RWPE1 (cell line): ENCODE measurements at regions not wholly inside any gene's neighbourhood (a gene's known extent, or its start where the extent isn't known, plus 50 kb on each side); places are given as distances from the start of the nearest gene placed in this dataset.

Experiments used
- CTCF ChIA-PET: fragments of 350-600 bp; sonication (Branson Sonifier 250); formaldehyde crosslinking; extraction: SDS; loops from one replicate; lab custom pipeline; 2021; lab: Yijun Ruan, JAX
- POLR2A ChIA-PET: fragments of 400-600 bp; formaldehyde crosslinking; extraction: SDS; loops from one replicate; lab custom pipeline; 2020; ENCODE audit warnings: antibody characterized with exemption; ENCODE audit not compliant: low non-redundant PET; lab: Yijun Ruan, JAX
- DNase-seq: peaks from one replicate; pipeline ENCODE4 v3.0.0; 2012; ENCODE audit warnings: low spot score
- H3K27ac ChIP-seq: fragments of 450-650 bp; 2 replicates; pipeline ENCODE4 v1.5.1; 2017
- TF ChIP-seq, protein P1 (sequence below): fragments of 450-650 bp; conservative IDR thresholded peaks from 2 replicates; pipeline ENCODE4 v1.5.1; 2017; ENCODE audit warnings: low read depth, mild to moderate bottlenecking

DNA sequence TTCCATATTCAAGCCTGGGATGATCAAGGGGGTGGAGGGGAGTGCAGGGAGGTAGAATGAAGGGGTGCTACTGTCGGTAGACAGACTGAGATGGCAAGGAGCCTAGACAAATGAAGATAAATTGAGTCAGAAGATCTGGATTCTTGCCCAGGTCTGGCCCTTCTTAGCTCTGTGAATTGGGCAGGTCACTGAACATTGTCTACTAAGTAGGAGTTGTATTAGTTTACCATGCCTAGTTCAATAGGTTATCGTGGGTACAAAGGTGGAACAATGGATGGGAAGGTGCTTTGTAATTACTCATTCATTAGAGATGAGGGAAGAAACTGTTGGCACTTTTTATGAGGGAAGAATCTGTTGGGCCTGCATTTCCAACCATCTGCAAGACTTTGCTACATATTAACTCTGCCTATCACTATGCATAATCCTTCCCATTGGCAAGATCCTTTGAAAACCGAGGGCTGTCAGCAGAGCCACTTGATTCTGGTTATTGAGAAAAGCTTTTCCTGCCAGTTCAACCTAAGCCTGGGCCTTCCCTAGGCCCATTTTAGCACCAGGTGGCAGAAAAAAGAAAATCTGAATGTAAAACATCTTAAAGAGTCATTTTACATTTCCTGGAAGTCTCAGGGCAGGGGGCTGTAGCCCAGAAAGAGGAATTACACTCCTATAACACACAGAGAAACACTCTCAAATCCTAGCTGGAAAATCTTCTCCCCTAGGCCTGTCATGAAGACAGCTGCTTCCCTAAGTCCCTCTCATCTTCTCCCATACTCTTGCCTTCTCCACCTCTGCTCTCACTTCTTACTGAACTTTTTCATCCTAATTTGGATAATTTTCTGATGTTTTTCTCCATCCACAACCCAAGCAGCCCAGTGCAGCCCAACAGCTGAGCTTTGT is 103.5 kb downstream of the CD24 start:
- DNase-seq: no peak
- H3K27ac ChIP-seq: no peak overlapping the region
- ChIA-PET CTCF (no interaction called here), POLR2A (no interaction called here)
- TF ChIP-seq, protein P1, sequence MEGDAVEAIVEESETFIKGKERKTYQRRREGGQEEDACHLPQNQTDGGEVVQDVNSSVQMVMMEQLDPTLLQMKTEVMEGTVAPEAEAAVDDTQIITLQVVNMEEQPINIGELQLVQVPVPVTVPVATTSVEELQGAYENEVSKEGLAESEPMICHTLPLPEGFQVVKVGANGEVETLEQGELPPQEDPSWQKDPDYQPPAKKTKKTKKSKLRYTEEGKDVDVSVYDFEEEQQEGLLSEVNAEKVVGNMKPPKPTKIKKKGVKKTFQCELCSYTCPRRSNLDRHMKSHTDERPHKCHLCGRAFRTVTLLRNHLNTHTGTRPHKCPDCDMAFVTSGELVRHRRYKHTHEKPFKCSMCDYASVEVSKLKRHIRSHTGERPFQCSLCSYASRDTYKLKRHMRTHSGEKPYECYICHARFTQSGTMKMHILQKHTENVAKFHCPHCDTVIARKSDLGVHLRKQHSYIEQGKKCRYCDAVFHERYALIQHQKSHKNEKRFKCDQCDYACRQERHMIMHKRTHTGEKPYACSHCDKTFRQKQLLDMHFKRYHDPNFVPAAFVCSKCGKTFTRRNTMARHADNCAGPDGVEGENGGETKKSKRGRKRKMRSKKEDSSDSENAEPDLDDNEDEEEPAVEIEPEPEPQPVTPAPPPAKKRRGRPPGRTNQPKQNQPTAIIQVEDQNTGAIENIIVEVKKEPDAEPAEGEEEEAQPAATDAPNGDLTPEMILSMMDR: no peak

DNA sequence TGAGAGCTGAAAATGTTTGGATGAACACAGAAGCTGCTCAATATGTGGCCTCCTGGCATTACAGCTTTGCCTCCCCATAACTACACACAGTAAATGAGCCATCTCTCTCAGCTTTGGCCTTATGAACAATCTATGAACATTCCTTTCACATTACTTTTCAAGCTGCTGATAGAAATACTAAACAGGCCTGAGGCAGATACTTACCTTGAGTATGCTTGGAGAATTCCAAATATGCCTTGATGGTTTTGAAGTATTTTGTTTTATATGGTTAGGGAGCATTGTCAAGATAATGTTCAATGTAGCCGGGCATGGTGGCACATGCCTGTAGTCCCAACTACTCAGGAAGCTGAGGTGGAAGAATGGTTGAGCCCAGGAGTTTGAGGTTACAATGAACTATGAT is 104.5 kb downstream of the CD24 start:
- peak; percentile 85 for DNase-seq
- H3K27ac ChIP-seq: no peak overlapping the region
- TF ChIP-seq, protein P1: no peak
- ChIA-PET POLR2A (interaction anchor here (0.6 kb wide), 1 partner anchor 889 kb away, joined by 7 read pairs; no protein-coding TSS in a partner anchor), CTCF (no interaction called here)

DNA sequence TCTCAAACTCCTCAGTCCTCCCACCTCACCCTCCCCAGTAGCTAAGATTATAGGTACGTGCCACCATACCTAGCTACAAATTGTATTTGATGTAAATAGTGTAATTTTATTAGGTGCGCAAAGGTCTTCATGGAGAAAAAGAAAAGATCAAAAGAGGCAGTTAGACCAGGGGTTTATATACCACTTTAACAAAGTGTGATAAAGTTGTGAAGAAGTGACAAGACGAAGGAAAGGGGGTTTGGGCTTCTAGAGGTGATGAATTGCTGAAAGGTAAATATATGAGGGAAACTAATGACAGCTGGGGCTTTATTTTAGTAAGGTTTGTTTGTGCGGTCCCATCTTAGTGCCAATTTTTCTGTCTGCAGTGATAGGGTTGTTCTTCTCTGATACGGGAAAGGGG is 105.3 kb downstream of the CD24 start:
- H3K27ac ChIP-seq: no peak overlapping the region
- ChIA-PET POLR2A (no interaction called here), CTCF (no interaction called here)
- DNase-seq: no peak
- TF ChIP-seq, protein P1: no peak

DNA sequence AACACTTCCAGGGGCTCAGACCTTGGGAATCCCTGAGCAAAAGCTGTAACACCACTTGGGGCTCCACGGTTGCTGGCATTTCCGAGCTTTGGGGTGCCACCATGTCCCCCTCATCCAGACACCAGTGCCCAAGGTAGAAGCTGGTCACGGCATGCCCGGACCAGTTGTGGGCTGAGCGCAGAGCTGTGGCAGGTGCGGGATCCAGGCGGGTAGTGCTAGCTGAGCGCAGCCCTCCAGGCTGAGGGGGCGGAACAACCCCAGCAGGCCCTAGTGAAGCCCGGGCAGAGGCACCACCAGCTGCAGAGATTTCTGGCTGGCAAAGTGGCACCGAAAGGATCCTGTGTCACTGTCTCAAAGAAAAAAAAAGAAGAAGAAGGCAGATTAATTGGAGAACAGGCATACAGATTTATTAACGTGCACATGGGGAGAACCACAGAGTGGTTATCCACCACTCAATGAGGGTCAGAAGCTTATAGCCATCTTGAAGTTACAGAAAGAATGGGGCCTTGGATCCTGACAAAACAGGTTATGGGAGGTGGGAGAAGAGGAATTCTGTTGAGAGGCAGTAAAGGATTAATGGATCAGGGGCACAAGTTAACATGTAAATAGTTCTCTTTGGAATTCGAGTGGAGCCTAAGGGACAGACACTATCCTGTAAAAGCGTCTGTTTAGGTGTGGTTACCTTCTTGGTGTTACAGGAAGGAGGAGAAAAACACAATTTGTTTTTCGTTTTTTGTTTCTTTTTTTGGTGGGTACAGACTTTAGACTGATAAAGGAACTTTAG is 107.5 kb downstream of the CD24 start:
- no peak overlapping the region for H3K27ac ChIP-seq
- TF ChIP-seq, protein P1: no peak
- DNase-seq: no peak
- POLR2A ChIA-PET: no interaction called here
- CTCF ChIA-PET: no interaction called here

DNA sequence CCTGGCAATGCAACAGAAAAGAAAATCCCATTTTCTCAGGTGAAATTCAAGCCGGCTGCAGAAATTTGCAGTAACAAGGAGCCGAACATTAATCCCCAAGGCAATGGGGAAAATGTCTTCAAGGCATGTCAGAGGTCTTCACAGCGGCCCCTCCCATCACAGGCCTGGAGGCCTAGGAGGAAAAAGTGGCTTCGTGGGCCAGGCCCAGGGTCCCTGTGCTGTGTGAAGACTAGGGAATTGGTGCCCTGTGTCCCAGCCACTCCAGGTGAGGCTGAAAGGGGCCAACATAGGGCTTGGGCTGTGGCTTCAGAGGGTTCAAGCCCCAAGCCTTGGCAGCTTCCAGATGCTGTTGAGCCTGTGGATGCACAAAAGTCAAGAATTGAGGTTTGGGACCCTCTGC is 111.7 kb downstream of the CD24 start:
- TF ChIP-seq, protein P1: no peak
- POLR2A ChIA-PET: no interaction called here
- H3K27ac ChIP-seq: no peak overlapping the region
- DNase-seq: no peak
- CTCF ChIA-PET: no interaction called here

DNA sequence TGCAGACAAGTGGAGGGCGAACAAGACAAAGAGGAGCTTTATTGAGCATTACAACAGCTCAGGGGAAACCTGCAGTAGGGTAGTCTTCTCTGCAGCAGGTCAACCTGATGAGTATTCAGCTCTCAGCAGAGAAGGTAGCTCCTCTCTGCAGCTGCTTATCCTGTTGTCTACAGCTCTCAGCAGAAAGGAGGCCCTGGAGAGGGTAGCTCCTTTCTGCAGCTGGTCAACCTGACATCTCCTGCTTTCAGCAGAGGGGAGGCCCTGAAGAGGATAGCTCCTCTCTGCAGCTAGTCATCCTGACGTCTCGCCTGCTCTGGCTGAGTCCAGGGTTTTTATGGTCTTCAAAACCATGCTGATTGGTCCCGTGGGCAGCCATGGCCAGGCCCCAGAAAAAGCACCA is 113.6 kb downstream of the CD24 start:
- CTCF ChIA-PET: no interaction called here
- H3K27ac ChIP-seq: no peak overlapping the region
- no peak for DNase-seq
- POLR2A ChIA-PET: no interaction called here
- TF ChIP-seq, protein P1: no peak
